Stomach (tissue), 8 donors: ENCODE measurements at regions not wholly inside any gene's neighbourhood (a gene's known extent, or its start where the extent isn't known, plus 50 kb on each side); places are given as distances from the start of the nearest gene placed in this dataset.
"Not testable (repeated sequence)": the region's sequence is repeated elsewhere in the genome, so short reads cannot be mapped to it uniquely, and the experiment has no call there.

Experiments
- DNase-seq, 2 donors: peaks; one replicate each; pipeline versions ENCODE4 v3.0.0 to v3.0.0-alpha.2; 2013 to 2019
- H3K27ac ChIP-seq, 5 donors: fragments of 200-600 bp in 4 of 5; sonication (generic) in 4 of 5; one replicate each; pipeline ENCODE4 v1.5.1; 2013 to 2019; ENCODE audit warnings: mild to moderate bottlenecking in 1 of 5, moderate library complexity in 1 of 5
- H3K27me3 ChIP-seq, 3 donors: fragments of 200-600 bp; sonication (generic); one replicate each; pipeline ENCODE4 v1.5.1; 2017 to 2019; ENCODE audit warnings: mixed run types in 1 of 3
- H3K36me3 ChIP-seq, 4 donors: fragments of 200-600 bp; sonication (generic); 1 replicate in 3 of 4; 2 replicates in 1 of 4; pipeline ENCODE4 v1.5.1; 2016 to 2019
- H3K4me1 ChIP-seq, 4 donors: fragments of 200-600 bp; sonication (generic); one replicate each; pipeline ENCODE4 v1.5.1; 2016 to 2019
- H3K4me3 ChIP-seq, 4 donors: fragments of 200-600 bp; sonication (generic) in 3 of 4; one replicate each; pipeline ENCODE4 v1.5.1; 2016 to 2019; ENCODE audit warnings: mild to moderate bottlenecking in 1 of 4
- H3K9me3 ChIP-seq, 4 donors: fragments of 200-600 bp; sonication (generic); one replicate each; pipeline ENCODE4 v1.5.1; 2016 to 2019
- EP300 ChIP-seq: sonication (generic); formaldehyde crosslinking; IDR thresholded peaks from one replicate; pipeline ENCODE4 v1.6.1; 2017; ENCODE audit warnings: antibody characterized with exemption
- POLR2A ChIP-seq, 4 donors: fragments of 450-650 bp; IDR thresholded peaks; one replicate each; pipeline ENCODE4 v1.6.1; 2016; ENCODE audit warnings: antibody characterized with exemption in 4 of 4, control low read depth in 2 of 4, mild to moderate bottlenecking in 1 of 4, moderate library complexity in 1 of 4
- POLR2AphosphoS5 ChIP-seq, 3 donors: sonication (generic); formaldehyde crosslinking; IDR thresholded peaks; one replicate each; pipeline ENCODE4 v1.6.1; 2016; ENCODE audit warnings: antibody characterized with exemption in 3 of 3
- WGBS, 5 donors: extraction: QIAGEN DNeasy Blood & Tissue Kit in 3 of 5; methylation state at CpG; one replicate each; pipeline versions ENCODE4 v1.1.5 to v1.1.7; 2013 to 2018; 5-methylcytosine and 5-hydroxymethylcytosine counted together
- intact Hi-C: fragments of 100-400 bp; cut with DNase I; formaldehyde crosslinking; loops from one replicate; pipeline ENCODE4 v1.15.1; 2023; ENCODE audit warnings: low total_unique reads
- TF ChIP-seq, protein P1 (sequence below), 7 experiments: fragments of 450-650 bp in 4 of 7; fragments of 200-600 bp in 3 of 7; sonication (generic) in 3 of 7; IDR thresholded peaks; one replicate each; pipeline ENCODE4 v1.5.1; 2016 to 2019; ENCODE audit warnings: antibody characterized with exemption in 7 of 7, control low read depth in 2 of 7, mild to moderate bottlenecking in 1 of 7
- donor health status: healthy with polysubstance abuse.
- donor health status: Bipolar disorder and iron deficiency.
- donor health status: healthy.

DNA sequence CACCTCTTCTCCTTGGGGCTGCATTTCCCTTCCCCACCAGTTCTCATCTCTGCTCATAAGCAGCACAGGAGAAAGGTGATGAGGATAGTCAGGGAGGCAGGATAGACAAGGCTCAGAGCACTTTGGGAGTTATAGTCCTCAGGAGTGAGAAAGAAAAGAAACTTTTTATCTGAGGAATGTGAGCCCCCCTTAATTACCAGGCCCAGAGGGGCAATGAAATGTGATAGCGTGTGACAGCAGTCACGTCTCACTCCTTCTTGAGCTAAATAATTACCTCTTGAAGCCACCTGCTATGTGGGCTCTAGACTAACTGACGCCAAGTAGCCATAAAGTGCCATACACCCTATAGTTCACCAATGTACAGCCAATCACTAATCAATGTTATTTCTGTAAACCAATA lies 105.8 kb downstream of the SPP2 start:
- WGBS, 5 donors = 64 to 90% (median 86%) methylated on average over 3 of the region's 3 CpGs
- Histone ChIP-seq H3K27ac (no peak overlapping the region), H3K4me1 (no peaks in the 10 kb centered on the region), H3K27me3 (no peaks in the 10 kb centered on the region), H3K4me3 (no peak overlapping the region), H3K9me3 (peaks cover 0 to 5% (median 4%) of the 10 kb centered on the region in 4 donors), H3K36me3 (no peaks in the 10 kb centered on the region)
- TF ChIP-seq POLR2A (IDR thresholded peaks at IDR 0.05) (no peak), EP300 (no peak), POLR2AphosphoS5 (IDR thresholded peaks at IDR 0.05) (no peak)
- TF ChIP-seq, protein P1, sequence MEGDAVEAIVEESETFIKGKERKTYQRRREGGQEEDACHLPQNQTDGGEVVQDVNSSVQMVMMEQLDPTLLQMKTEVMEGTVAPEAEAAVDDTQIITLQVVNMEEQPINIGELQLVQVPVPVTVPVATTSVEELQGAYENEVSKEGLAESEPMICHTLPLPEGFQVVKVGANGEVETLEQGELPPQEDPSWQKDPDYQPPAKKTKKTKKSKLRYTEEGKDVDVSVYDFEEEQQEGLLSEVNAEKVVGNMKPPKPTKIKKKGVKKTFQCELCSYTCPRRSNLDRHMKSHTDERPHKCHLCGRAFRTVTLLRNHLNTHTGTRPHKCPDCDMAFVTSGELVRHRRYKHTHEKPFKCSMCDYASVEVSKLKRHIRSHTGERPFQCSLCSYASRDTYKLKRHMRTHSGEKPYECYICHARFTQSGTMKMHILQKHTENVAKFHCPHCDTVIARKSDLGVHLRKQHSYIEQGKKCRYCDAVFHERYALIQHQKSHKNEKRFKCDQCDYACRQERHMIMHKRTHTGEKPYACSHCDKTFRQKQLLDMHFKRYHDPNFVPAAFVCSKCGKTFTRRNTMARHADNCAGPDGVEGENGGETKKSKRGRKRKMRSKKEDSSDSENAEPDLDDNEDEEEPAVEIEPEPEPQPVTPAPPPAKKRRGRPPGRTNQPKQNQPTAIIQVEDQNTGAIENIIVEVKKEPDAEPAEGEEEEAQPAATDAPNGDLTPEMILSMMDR (IDR thresholded peaks at IDR 0.05) = no peak
- intact Hi-C loops = no loop called here
- no peak for DNase-seq

DNA sequence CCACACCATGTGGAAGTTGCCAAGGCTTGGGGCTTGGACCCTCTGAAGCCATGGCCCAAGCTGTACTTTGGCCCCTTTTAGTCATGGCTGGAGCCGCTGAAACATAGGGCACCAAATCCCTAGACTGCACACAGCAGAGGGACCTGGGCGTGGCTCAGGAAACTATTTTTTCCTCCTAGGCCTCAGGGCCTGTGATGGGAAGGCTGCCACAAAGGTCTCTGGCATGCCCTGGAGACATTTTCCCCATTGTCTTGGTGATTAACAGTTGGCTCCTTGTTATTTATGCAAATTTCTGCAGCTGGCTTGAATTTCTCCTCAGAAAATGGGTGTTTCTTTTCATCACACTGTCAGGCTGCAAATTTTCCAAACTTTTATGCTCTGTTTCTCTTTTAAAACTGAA lies 102.3 kb downstream of the SPP2 start:
- H3K4me3 ChIP-seq, H3K4me1 ChIP-seq, DNase-seq, H3K36me3 ChIP-seq, H3K27me3 ChIP-seq, H3K27ac ChIP-seq, intact Hi-C loops, H3K9me3 ChIP-seq: not testable (repeated sequence)
- WGBS, 5 donors = 89 to 96% (median 95%) methylated on average over 2 of the region's 2 CpGs

DNA sequence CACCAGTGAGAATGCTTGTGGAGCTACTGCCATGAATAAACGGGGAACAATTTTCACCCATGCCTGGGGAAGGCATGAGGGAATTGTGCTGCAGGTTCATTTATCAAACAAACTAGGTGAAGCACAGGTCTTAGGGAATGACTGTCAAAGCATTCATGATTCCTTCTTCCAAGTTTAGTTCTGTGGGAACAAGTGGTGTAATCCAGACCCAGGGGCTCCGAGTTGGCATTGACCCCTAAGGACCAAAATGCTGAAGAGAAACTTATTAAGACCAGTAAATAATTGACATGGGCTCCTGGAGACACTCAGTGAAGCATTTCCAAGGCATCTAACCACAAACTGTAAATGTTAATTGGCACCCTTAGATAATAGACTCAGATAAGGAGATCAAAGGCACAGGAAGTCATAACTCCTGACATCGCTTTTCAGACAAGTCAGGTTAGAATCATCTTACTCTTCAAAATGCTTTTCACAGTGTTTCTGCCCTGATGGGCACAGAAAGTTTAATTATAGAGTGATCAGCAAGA lies 96.9 kb downstream of the SPP2 start:
- WGBS, 5 donors = 61 to 72% (median 70%) methylated on average over 3 of the region's 3 CpGs

GRCh38 chr2:234146087-234146826 lies 95.8 kb downstream of the SPP2 start:
- H3K4me1 ChIP-seq = peaks cover 0 to 6% (median 0%) of the 10 kb centered on the region in 4 donors
- no peaks in the 10 kb centered on the region for H3K9me3 ChIP-seq
- H3K36me3 ChIP-seq = no peaks in the 10 kb centered on the region
- no peaks in the 10 kb centered on the region for H3K27me3 ChIP-seq
- DNase-seq = peak in 1 of 2 donors; percentile 14
- intact Hi-C loops = no loop called here
- TF ChIP-seq POLR2AphosphoS5 (IDR thresholded peaks at IDR 0.05) (no peak), POLR2A (IDR thresholded peaks at IDR 0.05) (no peak), EP300 (no peak)
- TF ChIP-seq, protein P1 (IDR thresholded peaks at IDR 0.05) = no peak
- WGBS, 5 donors = 58 to 77% (median 71%) methylated on average over 8 of the region's 8 CpGs
- H3K27ac ChIP-seq = no peak overlapping the region
- no peak overlapping the region for H3K4me3 ChIP-seq

More for the DNA sequence above, 96.9 kb downstream of the SPP2 start:
- H3K4me3 ChIP-seq = no peak overlapping the region
- H3K36me3 ChIP-seq = no peaks in the 10 kb centered on the region
- H3K27me3 ChIP-seq = no peaks in the 10 kb centered on the region
- intact Hi-C loops = no loop called here
- TF ChIP-seq POLR2A (IDR thresholded peaks at IDR 0.05) (no peak), EP300 (no peak), POLR2AphosphoS5 (IDR thresholded peaks at IDR 0.05) (no peak)
- TF ChIP-seq, protein P1 (IDR thresholded peaks at IDR 0.05) = no peak
- H3K9me3 ChIP-seq = peaks cover 0 to 2% (median 0%) of the 10 kb centered on the region in 4 donors
- no peak for DNase-seq
- H3K4me1 ChIP-seq = peaks cover 0 to 6% (median 0%) of the 10 kb centered on the region in 4 donors
- H3K27ac ChIP-seq = no peak overlapping the region

GRCh38 chr2:234145511-234145910 lies 95.0 kb downstream of the SPP2 start:
- TF ChIP-seq, protein P1 (IDR thresholded peaks at IDR 0.05) = no peak
- TF ChIP-seq POLR2A (IDR thresholded peaks at IDR 0.05) (no peak), EP300 (no peak), POLR2AphosphoS5 (IDR thresholded peaks at IDR 0.05) (no peak)
- Histone ChIP-seq H3K9me3 (no peaks in the 10 kb centered on the region), H3K27me3 (no peaks in the 10 kb centered on the region), H3K27ac (no peak overlapping the region), H3K4me1 (peaks cover 0 to 6% (median 0%) of the 10 kb centered on the region in 4 donors), H3K36me3 (no peaks in the 10 kb centered on the region), H3K4me3 (no peak overlapping the region)
- 69 to 98% (median 97%) methylated on average over 2 of the region's 2 CpGs for WGBS, 5 donors
- DNase-seq = no peak
- intact Hi-C loops = no loop called here
